Chondrocyte (in vitro differentiated cells): ENCODE measurements at regions not wholly inside any gene's neighbourhood (a gene's known extent, or its start where the extent isn't known, plus 50 kb on each side); places are given as distances from the start of the nearest gene placed in this dataset.

ENCODE experiments used
- DNase-seq: peaks from one replicate; pipeline ENCODE4 v3.0.0; 2021; ENCODE audit warnings: mixed read lengths, low spot score
- H3K27ac Mint-ChIP-seq: one replicate; pipeline ENCODE4 v1.8.0; 2021; ENCODE audit warnings: mild to moderate bottlenecking, moderate library complexity, mixed read lengths; ENCODE audit not compliant: unreplicated experiment
- H3K27me3 Mint-ChIP-seq: 2 replicates; pipeline ENCODE4 v1.8.0; 2021; ENCODE audit warnings: low read depth, mixed read lengths
- H3K36me3 Mint-ChIP-seq: 2 replicates; pipeline ENCODE4 v1.8.0; 2021; ENCODE audit warnings: low read depth, mixed read lengths
- H3K4me1 Mint-ChIP-seq: 2 replicates; pipeline ENCODE4 v1.8.0; 2021; ENCODE audit warnings: low read depth, mild to moderate bottlenecking, mixed read lengths
- H3K4me3 Mint-ChIP-seq: one replicate; pipeline ENCODE4 v1.8.0; 2021; ENCODE audit warnings: mild to moderate bottlenecking, moderate library complexity, mixed read lengths; ENCODE audit not compliant: unreplicated experiment
- H3K9me3 Mint-ChIP-seq: 2 replicates; pipeline ENCODE4 v1.8.0; 2021; ENCODE audit warnings: low read depth, mixed read lengths
- CTCF ChIP-seq: fragments of 200-600 bp; sonication (generic); IDR thresholded peaks from 2 replicates; pipeline ENCODE4 v1.5.0; 2021; ENCODE audit warnings: antibody characterized with exemption, mild to moderate bottlenecking, moderate library complexity

DNA sequence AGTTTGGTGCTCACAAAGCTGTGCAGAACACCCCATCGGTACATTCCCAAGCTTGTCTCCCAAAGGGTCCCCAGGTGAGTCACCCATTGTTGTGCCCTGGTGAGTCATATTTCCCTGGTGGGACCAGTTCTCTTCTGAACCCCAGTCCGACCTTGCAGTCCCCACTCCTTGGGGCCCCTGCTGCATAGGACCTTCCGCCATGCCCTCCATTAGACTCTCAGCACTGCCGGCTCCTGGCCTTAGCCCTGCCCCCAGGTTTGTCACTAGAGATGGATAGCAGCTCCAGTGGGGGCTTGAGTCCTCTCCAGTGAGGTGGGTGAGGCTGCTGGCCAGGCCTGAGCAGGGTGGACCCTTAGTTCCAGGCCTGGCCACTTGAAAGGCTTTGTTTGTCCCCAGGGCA, 80.5 kb upstream of the MKI67 start:
- Mint-ChIP-seq H3K27ac (no peak overlapping the region), H3K4me1 (peaks cover 2% of the 10 kb centered on the region), H3K36me3 (no peaks in the 10 kb centered on the region), H3K9me3 (peaks cover 3% of the 10 kb centered on the region), H3K27me3 (no peaks in the 10 kb centered on the region), H3K4me3 (no peak overlapping the region)
- no peak for DNase-seq
- TF ChIP-seq CTCF = no peak

GRCh38 chr10:128209862-128210214, 83.6 kb upstream of the MKI67 start:
- H3K9me3 Mint-ChIP-seq = no peaks in the 10 kb centered on the region
- H3K27ac Mint-ChIP-seq = no peak overlapping the region

DNA sequence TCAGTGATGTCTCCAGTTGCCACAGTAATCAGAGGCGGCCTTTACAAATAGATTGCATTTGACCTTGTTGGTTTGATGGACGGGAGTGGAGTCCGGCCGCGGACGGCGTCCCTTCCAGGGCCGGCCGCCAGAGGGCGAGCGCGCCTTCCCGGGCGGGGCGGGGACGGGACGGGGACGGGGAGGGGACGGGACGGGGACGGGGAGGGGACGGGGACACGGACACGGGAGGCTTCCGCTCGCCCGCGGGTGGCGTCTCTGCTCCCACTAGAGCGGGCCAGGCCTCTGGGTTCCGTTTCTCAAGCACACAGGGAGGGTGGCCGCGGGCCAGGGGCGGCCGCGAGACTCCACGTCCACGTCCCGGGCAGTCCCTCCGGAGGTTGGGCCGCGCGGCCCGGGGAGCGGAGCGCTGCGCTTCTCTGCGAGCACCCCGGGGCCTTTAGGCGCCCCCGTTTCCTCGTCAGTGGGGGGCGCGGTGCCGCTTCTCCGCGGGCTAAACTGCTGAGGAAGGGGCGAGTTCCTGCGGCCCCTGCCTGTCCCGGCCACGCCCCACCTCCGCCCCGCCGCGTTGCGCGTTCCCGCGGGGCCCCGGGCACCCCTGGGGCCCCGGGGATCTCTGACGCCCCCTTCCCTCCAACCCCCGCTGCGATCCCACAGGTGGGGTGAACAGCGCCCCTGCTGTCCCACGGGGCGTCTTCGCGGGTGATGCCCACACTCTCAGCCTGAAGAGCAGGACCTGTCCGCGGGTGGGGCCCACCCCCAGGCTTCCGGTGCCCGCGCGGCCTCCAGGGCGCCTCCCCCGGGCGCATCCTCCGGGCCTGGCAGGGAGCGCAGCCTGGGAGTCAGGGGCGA, 84.2 kb upstream of the MKI67 start:
- no peak for DNase-seq
- H3K36me3 Mint-ChIP-seq = no peaks in the 10 kb centered on the region
- peaks cover 5% of the 10 kb centered on the region for H3K4me1 Mint-ChIP-seq
- peak overlapping the region; percentile 45 for H3K4me3 Mint-ChIP-seq
- H3K27me3 Mint-ChIP-seq = peaks cover under 1% of the 10 kb centered on the region
- H3K9me3 Mint-ChIP-seq = no peaks in the 10 kb centered on the region
- H3K27ac Mint-ChIP-seq = no peak overlapping the region
- peak; percentile 87 for TF ChIP-seq CTCF

More at GRCh38 chr10:128209862-128210214, 83.6 kb upstream of the MKI67 start:
- no peaks in the 10 kb centered on the region for H3K36me3 Mint-ChIP-seq
- H3K27me3 Mint-ChIP-seq = no peaks in the 10 kb centered on the region
- no peak for DNase-seq
- peak overlapping the region; percentile 45 for H3K4me3 Mint-ChIP-seq
- no peak for TF ChIP-seq CTCF
- peaks cover 5% of the 10 kb centered on the region for H3K4me1 Mint-ChIP-seq

GRCh38 chr10:128211064-128211504, 84.9 kb upstream of the MKI67 start:
- Mint-ChIP-seq H3K4me3 (no peak overlapping the region), H3K36me3 (no peaks in the 10 kb centered on the region), H3K9me3 (no peaks in the 10 kb centered on the region), H3K27me3 (peaks cover 3% of the 10 kb centered on the region), H3K4me1 (peaks cover 5% of the 10 kb centered on the region), H3K27ac (no peak overlapping the region)
- no peak for TF ChIP-seq CTCF
- no peak for DNase-seq

DNA sequence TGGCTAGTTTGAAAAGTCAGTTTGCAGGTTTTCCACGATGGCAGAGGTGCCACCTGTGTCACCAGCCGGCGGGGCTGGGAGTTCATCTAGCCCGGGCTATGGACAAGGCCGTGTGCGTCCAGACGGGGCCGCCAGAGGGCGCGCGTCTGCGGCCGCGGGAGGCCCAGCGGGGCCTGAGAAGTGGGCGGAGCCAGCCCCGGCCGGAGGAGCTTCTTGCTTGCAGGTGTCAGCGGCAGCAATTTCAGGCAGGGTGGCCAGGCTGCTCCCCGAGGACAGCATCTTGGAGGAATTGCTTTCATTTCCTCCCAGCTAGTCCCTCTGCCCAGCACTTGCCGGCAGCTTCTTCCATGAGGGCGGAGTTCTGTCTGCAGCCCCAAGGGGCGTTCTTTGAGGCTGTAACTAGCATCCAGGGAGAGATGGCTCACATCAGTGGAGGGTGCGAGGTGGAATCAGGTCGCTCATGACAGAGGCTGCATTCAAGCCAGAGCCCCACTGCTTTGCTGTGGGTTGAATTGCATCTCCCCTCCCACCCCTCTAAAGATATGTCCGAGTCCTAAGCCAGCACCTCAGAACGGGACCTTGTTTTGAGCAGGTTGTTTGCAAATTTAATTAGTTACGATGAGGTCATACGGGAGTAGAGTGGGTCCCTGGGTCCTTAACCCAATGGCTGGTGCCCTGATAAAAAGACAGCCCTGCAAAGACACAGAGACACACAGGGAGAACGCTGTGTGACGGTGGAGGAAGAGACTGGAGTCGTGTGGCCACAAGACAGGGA, 85.9 kb upstream of the MKI67 start:
- Mint-ChIP-seq H3K4me3 (peak overlapping the region; percentile 61), H3K36me3 (no peaks in the 10 kb centered on the region), H3K9me3 (no peaks in the 10 kb centered on the region), H3K27ac (peak overlapping the region; percentile 27), H3K4me1 (peaks cover 5% of the 10 kb centered on the region), H3K27me3 (peaks cover 7% of the 10 kb centered on the region)
- peak; percentile 95 for TF ChIP-seq CTCF
- no peak for DNase-seq
